22Rv1 (cell line): ENCODE measurements at regions not wholly inside any gene's neighbourhood (a gene's known extent, or its start where the extent isn't known, plus 50 kb on each side); places are given as distances from the start of the nearest gene placed in this dataset.
"Not testable (repeated sequence)": the region's sequence is repeated elsewhere in the genome, so short reads cannot be mapped to it uniquely, and the experiment has no call there.

Experiments
- CTCF ChIP-seq: fragments of 450-650 bp; IDR thresholded peaks from 2 replicates; pipeline ENCODE4 v1.5.1; 2017; ENCODE audit warnings: mild to moderate bottlenecking
- ZFX ChIP-seq: fragments of 450-650 bp; IDR thresholded peaks from 2 replicates; pipeline ENCODE4 v1.6.1; 2017; ENCODE audit warnings: antibody characterized with exemption, borderline replicate concordance

GRCh38 chr16:80091453-80091852 is 449.3 kb upstream of the DYNLRB2 start:
- TF ChIP-seq CTCF, ZFX: not testable (repeated sequence)
